Caco-2 (cell line): ENCODE measurements at regions not wholly inside any gene's neighbourhood (a gene's known extent, or its start where the extent isn't known, plus 50 kb on each side); places are given as distances from the start of the nearest gene placed in this dataset.

ENCODE experiments used
- BruUV-seq: library from RNA; stranded (reverse); fragments of 400-500 nt; replicated peaks from 2 replicates; lab custom pipeline; 2021; lab: Mats Ljungman, UMichigan
- CTCF ChIA-PET: fragments of 300-600 bp; sonication (Branson Sonifier 250); formaldehyde crosslinking; loops from one replicate; lab custom pipeline; 2022; ENCODE audit warnings: antibody characterized with exemption; lab: Charles Lee
- POLR2A ChIA-PET: fragments of 300-600 bp; sonication (Branson Sonifier 250); formaldehyde crosslinking; loops from one replicate; lab custom pipeline; 2022; ENCODE audit warnings: antibody characterized with exemption; lab: Charles Lee
- DNase-seq, 2 experiments: peaks; one replicate each; pipeline versions ENCODE4 v3.0.0 to v3.0.0-alpha.2; 2020 to 2022
- H3K27me3 ChIP-seq: replicated peaks from 2 replicates; pipeline ENCODE4 v1.6.0; 2011; ENCODE audit warnings: low read length; ENCODE audit not compliant: control insufficient read depth, insufficient read depth
- H3K36me3 ChIP-seq: 2 replicates; pipeline ENCODE4 v1.5.1; 2011; ENCODE audit warnings: low read length; ENCODE audit not compliant: control insufficient read depth, insufficient read depth
- H3K4me1 ChIP-seq: fragments of 250-450 bp; sonication (Bioruptor Pico); 2 replicates; pipeline ENCODE4 v1.5.1; 2020; ENCODE audit warnings: mild to moderate bottlenecking
- H3K4me3 ChIP-seq: 2 replicates; pipeline ENCODE4 v1.5.1; 2011; ENCODE audit warnings: low read depth, mild to moderate bottlenecking, control low read depth, low read length
- H3K9me3 ChIP-seq: fragments of 250-450 bp; sonication (Bioruptor Pico); 2 replicates; pipeline ENCODE4 v1.5.1; 2020; ENCODE audit warnings: mild to moderate bottlenecking, moderate library complexity
- H3K27ac Mint-ChIP-seq: one replicate; pipeline ENCODE4 v1.8.0; 2022; ENCODE audit warnings: mixed read lengths; ENCODE audit not compliant: unreplicated experiment
- H3K27me3 Mint-ChIP-seq: one replicate; pipeline ENCODE4 v1.8.0; 2022; ENCODE audit warnings: mixed read lengths; ENCODE audit not compliant: insufficient read depth, unreplicated experiment
- H3K36me3 Mint-ChIP-seq: one replicate; pipeline ENCODE4 v1.8.0; 2022; ENCODE audit warnings: mild to moderate bottlenecking, mixed read lengths; ENCODE audit not compliant: insufficient read depth, unreplicated experiment
- H3K4me1 Mint-ChIP-seq: one replicate; pipeline ENCODE4 v1.8.0; 2022; ENCODE audit warnings: low read depth, mixed read lengths; ENCODE audit not compliant: unreplicated experiment
- H3K4me3 Mint-ChIP-seq: one replicate; pipeline ENCODE4 v1.8.0; 2022; ENCODE audit warnings: mild to moderate bottlenecking, moderate library complexity, mixed read lengths; ENCODE audit not compliant: unreplicated experiment
- H3K9me3 Mint-ChIP-seq: one replicate; pipeline ENCODE4 v1.8.0; 2022; ENCODE audit warnings: mixed read lengths; ENCODE audit not compliant: unreplicated experiment
- CTCF ChIP-seq, 2 experiments: fragments of 200-600 bp in 1 of 2; IDR thresholded peaks; 1 replicate in 1 of 2; 2 replicates in 1 of 2; pipeline versions ENCODE4 v1.5.1 to v1.8.0; 2011 to 2022; ENCODE audit warnings: antibody characterized with exemption in 1 of 2, control low read depth in 1 of 2, inconsistent platforms in 1 of 2, low read depth in 1 of 2, low read length in 1 of 2, mild to moderate bottlenecking in 1 of 2, moderate library complexity in 1 of 2; ENCODE audit not compliant: insufficient read depth in 1 of 2, severe bottlenecking in 1 of 2, unreplicated experiment in 1 of 2
- intact Hi-C: fragments of 100-400 bp; cut with micrococcal nuclease; formaldehyde crosslinking; loops from one replicate; pipeline ENCODE4 v1.10.0; 2022; ENCODE audit not compliant: unreplicated experiment

DNA sequence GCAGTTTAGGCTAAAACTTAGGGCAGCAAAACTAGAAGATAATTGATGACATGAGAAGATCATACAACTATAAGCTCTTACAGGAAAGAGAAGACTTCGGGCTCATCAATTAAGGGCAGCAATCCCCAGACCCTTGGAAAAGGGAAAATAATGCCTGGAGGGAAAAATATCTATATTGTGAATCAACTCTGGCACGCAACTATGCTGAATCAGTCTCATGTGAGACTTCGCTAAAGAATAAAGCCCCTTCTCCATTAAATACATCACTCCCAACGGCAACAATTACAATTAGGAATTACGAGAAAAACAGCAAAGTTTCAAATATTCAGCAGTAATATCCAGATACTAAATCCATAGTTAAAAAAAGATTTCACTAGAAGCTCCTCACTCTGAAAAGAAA is 2016.8 kb upstream of the IGFBP7 start:
- ChIA-PET POLR2A (no interaction called here), CTCF (no interaction called here)
- peaks cover 3% of the 10 kb centered on the region for H3K27me3 Mint-ChIP-seq
- no peak overlapping the region for H3K4me3 Mint-ChIP-seq
- no peaks in the 10 kb centered on the region for H3K36me3 Mint-ChIP-seq
- no peak for TF ChIP-seq CTCF (IDR thresholded peaks at IDR 0.05; ENCODE audit: insufficient read depth in 1 of 2, low read depth in 1 of 2, low read length in 1 of 2, severe bottlenecking in 1 of 2, unreplicated experiment in 1 of 2)
- DNase-seq, result no peak
- H3K36me3 ChIP-seq, result no peaks in the 10 kb centered on the region
- intact Hi-C loops, result no loop called here
- no peak overlapping the region for H3K4me3 ChIP-seq
- no peaks in the 10 kb centered on the region for H3K9me3 ChIP-seq
- H3K4me1 Mint-ChIP-seq, result no peaks in the 10 kb centered on the region
- no peaks in the 10 kb centered on the region for H3K27me3 ChIP-seq
- no peak overlapping the region for H3K27ac Mint-ChIP-seq
- H3K4me1 ChIP-seq, result no peaks in the 10 kb centered on the region
- BruUV-seq, result no TSS peak
- no peaks in the 10 kb centered on the region for H3K9me3 Mint-ChIP-seq

GRCh38 chr4:59127743-59128142 is 2017.6 kb upstream of the IGFBP7 start:
- H3K27me3 ChIP-seq, result no peaks in the 10 kb centered on the region
- intact Hi-C loops, result no loop called here
- no peaks in the 10 kb centered on the region for H3K4me1 ChIP-seq
- H3K4me1 Mint-ChIP-seq, result no peaks in the 10 kb centered on the region
- POLR2A ChIA-PET, result no interaction called here
- H3K27me3 Mint-ChIP-seq, result peaks cover 3% of the 10 kb centered on the region
- no peaks in the 10 kb centered on the region for H3K36me3 ChIP-seq
- H3K4me3 Mint-ChIP-seq, result no peak overlapping the region
- H3K9me3 ChIP-seq, result no peaks in the 10 kb centered on the region
- no peaks in the 10 kb centered on the region for H3K9me3 Mint-ChIP-seq
- H3K36me3 Mint-ChIP-seq, result no peaks in the 10 kb centered on the region
- BruUV-seq, result no TSS peak
- H3K4me3 ChIP-seq, result no peak overlapping the region
- TF ChIP-seq CTCF (IDR thresholded peaks at IDR 0.05; ENCODE audit: insufficient read depth in 1 of 2, low read depth in 1 of 2, low read length in 1 of 2, severe bottlenecking in 1 of 2, unreplicated experiment in 1 of 2), result no peak
- H3K27ac Mint-ChIP-seq, result no peak overlapping the region
- no peak for DNase-seq
- CTCF ChIA-PET, result no interaction called here

GRCh38 chr4:59135248-59135985 is 2025.2 kb upstream of the IGFBP7 start:
- intact Hi-C loops, result no loop called here
- no peaks in the 10 kb centered on the region for H3K4me1 ChIP-seq
- Mint-ChIP-seq H3K36me3 (no peaks in the 10 kb centered on the region), H3K27ac (no peak overlapping the region), H3K9me3 (no peaks in the 10 kb centered on the region), H3K27me3 (no peaks in the 10 kb centered on the region), H3K4me3 (no peak overlapping the region), H3K4me1 (no peaks in the 10 kb centered on the region)
- no TSS peak for BruUV-seq
- H3K27me3 ChIP-seq, result no peaks in the 10 kb centered on the region
- no peak for DNase-seq
- no peak overlapping the region for H3K4me3 ChIP-seq
- no peaks in the 10 kb centered on the region for H3K36me3 ChIP-seq
- ChIA-PET CTCF (no interaction called here), POLR2A (no interaction called here)
- no peak for TF ChIP-seq CTCF (IDR thresholded peaks at IDR 0.05; ENCODE audit: insufficient read depth in 1 of 2, low read depth in 1 of 2, low read length in 1 of 2, severe bottlenecking in 1 of 2, unreplicated experiment in 1 of 2)
- no peaks in the 10 kb centered on the region for H3K9me3 ChIP-seq
